ENCODE measurements at regions not wholly inside any gene's neighbourhood (a gene's known extent, or its start where the extent isn't known, plus 50 kb on each side); places are given as distances from the start of the nearest gene placed in this dataset.
"Not testable (repeated sequence)": the region's sequence is repeated elsewhere in the genome, so short reads cannot be mapped to it uniquely, and the experiment has no call there.

DNA sequence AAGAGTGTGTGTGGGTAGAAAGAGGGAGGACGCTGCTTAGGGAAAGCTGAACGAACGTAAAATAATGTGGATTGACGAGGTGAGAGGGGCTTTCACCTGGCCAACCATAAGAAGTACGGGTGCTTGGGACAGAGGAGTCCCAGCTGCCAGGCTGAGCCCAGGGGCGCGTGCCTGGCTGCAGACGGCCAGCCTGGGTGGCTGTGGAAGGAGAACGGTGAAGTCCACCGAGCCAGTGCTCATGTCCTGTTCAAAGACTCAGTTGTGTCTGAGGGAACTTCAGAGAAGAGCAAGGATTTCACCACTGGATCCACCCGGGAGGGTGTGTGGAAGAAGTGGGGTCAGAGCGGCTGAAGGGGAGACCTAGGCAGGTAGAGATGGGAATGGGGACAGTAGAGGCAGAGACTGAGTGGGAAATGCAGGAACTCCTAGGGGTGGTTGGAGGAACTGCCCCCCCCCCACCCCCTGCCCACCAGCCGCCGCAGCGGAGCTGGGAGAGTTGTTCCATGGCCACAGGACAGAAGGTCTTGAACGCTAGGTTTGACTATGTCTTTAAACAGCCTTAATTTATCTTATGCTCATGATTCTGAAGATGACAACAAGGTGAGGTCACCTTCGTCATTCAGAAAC lies 68.1 kb upstream of the TBXT start (continued):
- TF ChIP-seq KDM1A (IDR thresholded peaks at IDR 0.05; ENCODE audit: borderline replicate concordance), result no peak
- TF ChIP-seq PAX5 (IDR thresholded peaks at IDR 0.05; ENCODE audit: borderline replicate concordance, low read depth, low read length), result no peak
- TF ChIP-seq STAT3 (IDR thresholded peaks at IDR 0.05; ENCODE audit: low read depth, low read length), result no peak
- TF ChIP-seq NRF1 (conservative IDR thresholded peaks at IDR 0.05; ENCODE audit: low read depth, low read length), result no peak

DNA sequence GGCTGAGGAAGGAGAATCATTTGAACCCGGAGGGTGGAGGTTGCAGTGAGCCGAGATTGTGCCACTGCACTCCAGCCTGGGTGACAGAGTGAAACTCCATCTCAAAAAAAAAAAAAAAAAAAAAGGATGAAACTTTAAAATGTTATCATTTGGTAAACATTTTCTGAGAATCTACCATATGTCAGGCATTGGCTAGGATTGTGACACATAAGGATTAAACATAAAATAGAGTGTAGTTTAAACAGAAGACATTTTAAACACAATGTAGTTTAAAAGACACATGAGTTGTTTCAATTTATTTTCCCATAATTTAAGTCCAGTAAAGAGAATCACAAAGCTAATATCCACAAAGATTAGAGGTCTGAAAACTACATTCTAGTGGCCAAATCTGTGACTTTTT lies 63.5 kb upstream of the TBXT start:
- CTCF ChIA-PET; H3K4me1 ChIP-seq (ENCODE audit: control insufficient read depth, insufficient read depth, low read length); RAD21 ChIA-PET (ENCODE audit: unreplicated experiment): not testable (repeated sequence)

DNA sequence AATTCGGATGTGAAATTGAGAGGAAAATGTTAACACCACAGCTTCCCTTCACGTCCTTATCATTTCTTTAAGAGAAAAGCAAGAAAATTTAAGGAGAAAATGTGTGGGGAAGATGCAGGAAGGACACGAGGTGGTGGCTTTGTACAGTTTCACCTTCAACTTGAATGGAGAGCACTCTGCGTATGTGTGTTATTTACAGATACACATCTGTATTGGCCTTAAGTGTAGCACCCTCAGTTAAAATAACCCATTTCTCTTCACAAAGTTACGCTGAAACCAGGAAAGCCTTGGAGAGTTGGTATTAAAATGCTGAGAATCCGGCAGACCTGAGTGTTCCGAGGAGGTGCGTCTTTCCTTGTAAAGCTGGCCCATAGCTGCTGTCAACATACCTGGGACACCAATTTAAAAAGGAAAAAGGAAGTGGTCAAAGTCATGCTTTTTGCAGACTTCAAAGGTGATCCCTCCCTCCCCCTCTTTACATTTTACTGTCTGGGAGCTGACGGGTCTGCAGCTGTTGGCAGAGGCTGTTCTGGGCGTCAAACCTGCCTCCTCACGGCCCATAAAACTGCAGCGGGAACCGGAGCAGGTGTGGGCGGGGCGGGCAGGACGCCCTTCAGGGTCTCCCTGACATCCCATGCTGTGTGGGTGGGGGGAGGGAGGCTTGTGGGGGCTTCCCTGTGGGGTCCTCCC lies 61.3 kb upstream of the TBXT start:
- no peaks in the 10 kb centered on the region for H3K36me3 ChIP-seq (ENCODE audit: control insufficient read depth in 2 of 2, insufficient read depth in 2 of 2, low read length in 1 of 2)
- H3K4me1 ChIP-seq (ENCODE audit: control insufficient read depth, insufficient read depth, low read length), result peaks cover 7% of the 10 kb centered on the region
- peaks cover 1 to 6% of the 10 kb centered on the region in 2 experiments; a peak in 1 of 4 replicates for H3K27me3 ChIP-seq (replicated peaks in 1 of 2; ENCODE audit: control insufficient read depth in 2 of 2, insufficient read depth in 2 of 2, low read length in 1 of 2)
- no peak overlapping the region for H2AFZ ChIP-seq (ENCODE audit: control insufficient read depth, low read depth, low read length)
- ChIA-PET CTCF (no interaction called here), RAD21 (ENCODE audit: unreplicated experiment) (no interaction called here), POLR2A (no interaction called here), SMC1A (ENCODE audit: uncharacterized antibody, unreplicated experiment) (interaction anchor here (0.8 kb wide), 1 partner anchor 170 kb away, joined by 3 read pairs; no protein-coding TSS in a partner anchor)
- no peak overlapping the region for H3K27ac ChIP-seq (ENCODE audit: control insufficient read depth, insufficient read depth)
- H3K79me2 ChIP-seq (ENCODE audit: control insufficient read depth, insufficient read depth, low read length), result no peaks in the 10 kb centered on the region
- in situ Hi-C loops (cut with MboI) (no loop called here), intact Hi-C loops (cut with micrococcal nuclease; ENCODE audit: unreplicated experiment) (no loop called here)
- TF ChIP-seq, protein P1, sequence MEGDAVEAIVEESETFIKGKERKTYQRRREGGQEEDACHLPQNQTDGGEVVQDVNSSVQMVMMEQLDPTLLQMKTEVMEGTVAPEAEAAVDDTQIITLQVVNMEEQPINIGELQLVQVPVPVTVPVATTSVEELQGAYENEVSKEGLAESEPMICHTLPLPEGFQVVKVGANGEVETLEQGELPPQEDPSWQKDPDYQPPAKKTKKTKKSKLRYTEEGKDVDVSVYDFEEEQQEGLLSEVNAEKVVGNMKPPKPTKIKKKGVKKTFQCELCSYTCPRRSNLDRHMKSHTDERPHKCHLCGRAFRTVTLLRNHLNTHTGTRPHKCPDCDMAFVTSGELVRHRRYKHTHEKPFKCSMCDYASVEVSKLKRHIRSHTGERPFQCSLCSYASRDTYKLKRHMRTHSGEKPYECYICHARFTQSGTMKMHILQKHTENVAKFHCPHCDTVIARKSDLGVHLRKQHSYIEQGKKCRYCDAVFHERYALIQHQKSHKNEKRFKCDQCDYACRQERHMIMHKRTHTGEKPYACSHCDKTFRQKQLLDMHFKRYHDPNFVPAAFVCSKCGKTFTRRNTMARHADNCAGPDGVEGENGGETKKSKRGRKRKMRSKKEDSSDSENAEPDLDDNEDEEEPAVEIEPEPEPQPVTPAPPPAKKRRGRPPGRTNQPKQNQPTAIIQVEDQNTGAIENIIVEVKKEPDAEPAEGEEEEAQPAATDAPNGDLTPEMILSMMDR (IDR thresholded peaks at IDR 0.05 in 2 of 3, conservative IDR thresholded peaks at IDR 0.05 in 1 of 3; ENCODE audit: control insufficient read depth in 2 of 3, extremely low read depth in 1 of 3, insufficient read depth in 1 of 3, low read depth in 3 of 3, low read length in 3 of 3), result no peak
- no peak for TF ChIP-seq E2F4 (IDR thresholded peaks at IDR 0.05; ENCODE audit: low read depth, low read length)
- peak; percentile 45; the same call in 1 of the 2 replicates for TF ChIP-seq SPI1 (IDR thresholded peaks at IDR 0.05; ENCODE audit: borderline replicate concordance, insufficient read depth, low read depth, low read length)
- peak overlapping the region; percentile 38; the same call in 1 of the 2 replicates for H3K4me2 ChIP-seq (ENCODE audit: control insufficient read depth, insufficient read depth)
- no peaks in the 10 kb centered on the region for H4K20me1 ChIP-seq (ENCODE audit: control insufficient read depth, insufficient read depth)
- H3K4me3 ChIP-seq, result no peak overlapping the region
- 13% methylated on average over 16 of the region's 16 CpGs for WGBS (ENCODE audit: insufficient coverage, insufficient replicate concordance, low lambda C conversion rate, missing lambda C conversion rate)
- FAIRE-seq, result no peak
- no peak for ATAC-seq
- H3K9me3 ChIP-seq (replicated peaks; ENCODE audit: control insufficient read depth, insufficient read depth, low read length), result no peaks in the 10 kb centered on the region
- no TSS peak for BruUV-seq (replicated peaks)
- H3K9ac ChIP-seq (ENCODE audit: control insufficient read depth, insufficient read depth, low read length), result no peak overlapping the region
- DNase-seq (ENCODE audit: low read depth, low spot score), result no peak

More for the DNA sequence above, 63.5 kb upstream of the TBXT start:
- in situ Hi-C loops (cut with MboI); ATAC-seq; H3K4me2 ChIP-seq (ENCODE audit: control insufficient read depth, insufficient read depth); H3K27me3 ChIP-seq (replicated peaks in 1 of 2; ENCODE audit: control insufficient read depth in 2 of 2, insufficient read depth in 2 of 2, low read length in 1 of 2); H3K9me3 ChIP-seq (replicated peaks; ENCODE audit: control insufficient read depth, insufficient read depth, low read length); H4K20me1 ChIP-seq (ENCODE audit: control insufficient read depth, insufficient read depth); FAIRE-seq; H3K36me3 ChIP-seq (ENCODE audit: control insufficient read depth in 2 of 2, insufficient read depth in 2 of 2, low read length in 1 of 2); intact Hi-C loops (cut with micrococcal nuclease; ENCODE audit: unreplicated experiment); H3K27ac ChIP-seq (ENCODE audit: control insufficient read depth, insufficient read depth); H3K4me3 ChIP-seq; SMC1A ChIA-PET (ENCODE audit: uncharacterized antibody, unreplicated experiment); BruUV-seq (replicated peaks); DNase-seq (ENCODE audit: low read depth, low spot score); POLR2A ChIA-PET; H3K79me2 ChIP-seq (ENCODE audit: control insufficient read depth, insufficient read depth, low read length); H3K9ac ChIP-seq (ENCODE audit: control insufficient read depth, insufficient read depth, low read length); H2AFZ ChIP-seq (ENCODE audit: control insufficient read depth, low read depth, low read length): not testable (repeated sequence)
- no CpG with 5 or more reads among the region's 2 CpGs for WGBS (ENCODE audit: insufficient coverage, insufficient replicate concordance, low lambda C conversion rate, missing lambda C conversion rate)
